Prostate gland (tissue), 2 donors: ENCODE measurements at regions not wholly inside any gene's neighbourhood (a gene's known extent, or its start where the extent isn't known, plus 50 kb on each side); places are given as distances from the start of the nearest gene placed in this dataset.

Experiments
- DNase-seq: peaks from one replicate; pipeline ENCODE4 v3.0.0-alpha.2; 2019; ENCODE audit warnings: low spot score
- H3K27ac ChIP-seq, 2 donors: fragments of 200-600 bp; sonication (generic); 2 replicates each; pipeline ENCODE4 v1.5.1; 2017 to 2019
- H3K27me3 ChIP-seq: fragments of 200-600 bp; sonication (generic); replicated peaks from 2 replicates; pipeline ENCODE4 v1.5.1; 2019; ENCODE audit not compliant: insufficient read depth
- H3K36me3 ChIP-seq, 2 donors: fragments of 200-600 bp; sonication (generic); 1 replicate in 1 of 2; 2 replicates in 1 of 2; pipeline versions ENCODE4 v1.5.1 to v1.8.1; 2017 to 2019
- H3K4me1 ChIP-seq: fragments of 200-600 bp; sonication (generic); replicated peaks from 2 replicates; pipeline ENCODE4 v1.5.1; 2019
- H3K4me3 ChIP-seq, 2 donors: fragments of 200-600 bp; sonication (generic); 2 replicates each; pipeline ENCODE4 v1.5.1; 2017 to 2019
- H3K9me3 ChIP-seq: fragments of 200-600 bp; sonication (generic); 2 replicates; pipeline ENCODE4 v1.5.1; 2017
- CTCF ChIP-seq, 4 experiments: fragments of 200-600 bp in 2 of 4; fragments of 450-650 bp in 2 of 4; sonication (generic) in 2 of 4; IDR thresholded peaks; 1 replicate in 3 of 4; 2 replicates in 1 of 4; pipeline ENCODE4 v1.5.1; 2016 to 2019; ENCODE audit warnings: antibody characterized with exemption in 4 of 4, mild to moderate bottlenecking in 2 of 4, moderate library complexity in 2 of 4
- POLR2A ChIP-seq: fragments of 450-650 bp; IDR thresholded peaks from one replicate; pipeline ENCODE4 v1.6.1; 2016; ENCODE audit warnings: antibody characterized with exemption, mild to moderate bottlenecking
- POLR2AphosphoS5 ChIP-seq: sonication (generic); formaldehyde crosslinking; IDR thresholded peaks from one replicate; pipeline ENCODE4 v1.6.1; 2017; ENCODE audit warnings: antibody characterized with exemption
- WGBS: methylation state at CpG from one replicate; pipeline ENCODE4 v1.1.5; 2018; 5-methylcytosine and 5-hydroxymethylcytosine counted together
- intact Hi-C: fragments of 100-400 bp; cut with DNase I; formaldehyde crosslinking; loops from one replicate; pipeline ENCODE4 v1.14.2; 2022

- intact Hi-C loops, result no loop called here
- Histone ChIP-seq H3K27ac (no peak overlapping the region), H3K4me1 (no peaks in the 10 kb centered on the region), H3K27me3 (no peaks in the 10 kb centered on the region), H3K9me3 (no peaks in the 10 kb centered on the region), H3K4me3 (no peak overlapping the region), H3K36me3 (no peaks in the 10 kb centered on the region)
- TF ChIP-seq POLR2A (no peak), CTCF (IDR thresholded peaks at IDR 0.05) (no peak), POLR2AphosphoS5 (no peak)
- no peak for DNase-seq
- WGBS, result 83% methylated on average over 2 of the region's 2 CpGs
Observed at GRCh38 chr3:82145742-82146141, 384.3 kb upstream of the GBE1 start.

- Histone ChIP-seq H3K36me3 (no peaks in the 10 kb centered on the region), H3K4me3 (no peak overlapping the region), H3K9me3 (no peaks in the 10 kb centered on the region), H3K27me3 (no peaks in the 10 kb centered on the region), H3K4me1 (no peaks in the 10 kb centered on the region), H3K27ac (no peak overlapping the region)
- intact Hi-C loops, result no loop called here
- no peak for DNase-seq
- TF ChIP-seq CTCF (IDR thresholded peaks at IDR 0.05) (no peak), POLR2A (no peak), POLR2AphosphoS5 (no peak)
- 92% methylated on average over 3 of the region's 3 CpGs for WGBS
Observed at GRCh38 chr3:82144811-82145210, 383.4 kb upstream of the GBE1 start.

GRCh38 chr3:82143661-82144412, 382.4 kb upstream of the GBE1 start:
- H3K27ac ChIP-seq, result no peak overlapping the region
- intact Hi-C loops, result no loop called here
- H3K27me3 ChIP-seq, result no peaks in the 10 kb centered on the region
- peak; percentile 43 for DNase-seq
- no peaks in the 10 kb centered on the region for H3K36me3 ChIP-seq
- 50% methylated on average over 3 of the region's 3 CpGs for WGBS
- no peaks in the 10 kb centered on the region for H3K9me3 ChIP-seq
- H3K4me3 ChIP-seq, result no peak overlapping the region
- no peaks in the 10 kb centered on the region for H3K4me1 ChIP-seq
- TF ChIP-seq POLR2AphosphoS5 (peak; percentile 19), POLR2A (no peak)

- intact Hi-C loops, result no loop called here
- 84% methylated on average over 1 of the region's 1 CpG for WGBS
- H3K9me3 ChIP-seq, result no peaks in the 10 kb centered on the region
- no peak for TF ChIP-seq POLR2A
- TF ChIP-seq POLR2AphosphoS5, result no peak
- no peak for TF ChIP-seq CTCF (IDR thresholded peaks at IDR 0.05)
- no peak overlapping the region for H3K4me3 ChIP-seq
- no peaks in the 10 kb centered on the region for H3K36me3 ChIP-seq
- H3K27ac ChIP-seq, result no peak overlapping the region
- no peak for DNase-seq
- H3K27me3 ChIP-seq, result no peaks in the 10 kb centered on the region
- no peaks in the 10 kb centered on the region for H3K4me1 ChIP-seq
Observed at GRCh38 chr3:82141592-82141991, 380.1 kb upstream of the GBE1 start.

GRCh38 chr3:82137861-82138260, 376.4 kb upstream of the GBE1 start:
- DNase-seq, result no peak
- intact Hi-C loops, result loop anchor here (5.0 to 10.0 kb wide), 2 partner anchors 373 to 471 kb away; partner anchors contain the start of gene GBE1
- Histone ChIP-seq H3K4me3 (no peak overlapping the region), H3K36me3 (no peaks in the 10 kb centered on the region), H3K4me1 (no peaks in the 10 kb centered on the region), H3K9me3 (no peaks in the 10 kb centered on the region), H3K27ac (no peak overlapping the region), H3K27me3 (no peaks in the 10 kb centered on the region)
- TF ChIP-seq POLR2A, result no peak
- no peak for TF ChIP-seq CTCF (IDR thresholded peaks at IDR 0.05)
- no peak for TF ChIP-seq POLR2AphosphoS5
- whole genome bisulfite sequencing, result 86% methylated on average over 2 of the region's 2 CpGs
